GM18520 (cell line): ENCODE measurements at regions not wholly inside any gene's neighbourhood (a gene's known extent, or its start where the extent isn't known, plus 50 kb on each side); places are given as distances from the start of the nearest gene placed in this dataset.
"Not testable (repeated sequence)": the region's sequence is repeated elsewhere in the genome, so short reads cannot be mapped to it uniquely, and the experiment has no call there.

ENCODE experiments used
- ATAC-seq: cut with Tn5 transposase; IDR thresholded peaks from one replicate; pipeline ENCODE4 v1.9.1; 2021; ENCODE audit not compliant: unreplicated experiment

DNA sequence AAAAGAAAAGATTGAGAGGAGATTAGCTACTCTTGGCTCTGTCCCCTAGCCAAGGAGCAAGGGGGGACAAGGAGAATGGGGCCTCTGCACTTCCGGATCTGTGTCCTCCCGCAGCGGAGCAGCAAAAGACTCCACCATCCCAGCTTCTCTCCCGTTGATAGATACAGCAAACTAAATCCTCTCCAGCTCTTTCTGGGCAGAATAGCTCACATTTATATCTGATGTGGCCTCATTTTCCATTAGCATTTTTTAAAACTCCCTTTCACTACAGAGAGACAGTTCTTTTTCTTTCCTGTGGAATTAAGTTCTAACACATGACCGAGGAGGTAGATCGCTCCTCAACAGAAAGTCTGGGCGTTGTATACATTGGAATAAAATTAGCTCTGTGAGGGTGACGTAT lies 260.9 kb upstream of the SOX4 start:
- no peak for ATAC-seq

DNA sequence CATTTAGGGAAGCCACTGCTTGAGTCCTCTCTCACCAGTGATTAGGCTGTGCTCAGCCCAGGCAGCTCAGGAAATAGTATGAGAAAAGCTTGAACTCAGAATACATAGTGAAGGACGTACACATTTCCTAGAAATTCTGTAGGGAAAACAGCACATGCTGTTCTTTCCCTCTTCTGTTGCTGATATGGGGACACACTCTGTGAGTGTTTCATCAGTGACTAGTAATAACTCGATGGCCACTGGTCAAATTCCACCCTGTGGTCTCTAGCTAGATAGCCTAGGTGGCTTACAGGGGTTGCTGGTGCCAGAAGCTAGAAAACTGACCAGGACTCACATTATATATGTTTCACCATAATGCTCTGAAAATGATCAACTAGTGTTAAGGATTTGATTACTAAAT lies 259.8 kb upstream of the SOX4 start:
- no peak for ATAC-seq

DNA sequence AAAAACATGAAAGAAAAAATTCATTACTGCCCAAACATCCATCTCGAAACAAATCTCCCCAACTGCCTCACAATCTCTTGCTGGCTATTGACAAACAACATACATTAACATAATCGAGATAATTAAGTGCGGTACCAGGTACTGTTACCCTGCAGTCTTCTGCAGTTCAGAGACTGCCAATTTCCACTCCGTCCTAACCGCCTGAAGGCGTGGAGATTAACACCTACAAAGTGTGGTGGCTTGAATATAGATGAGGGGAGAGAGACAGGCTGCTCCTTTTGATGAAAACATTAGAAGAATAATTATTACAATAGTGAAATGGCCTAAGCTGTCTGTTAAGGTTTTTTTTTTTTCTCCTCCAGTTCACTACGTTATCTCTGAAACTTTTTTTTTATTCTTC lies 258.9 kb upstream of the SOX4 start:
- ATAC-seq: no peak

DNA sequence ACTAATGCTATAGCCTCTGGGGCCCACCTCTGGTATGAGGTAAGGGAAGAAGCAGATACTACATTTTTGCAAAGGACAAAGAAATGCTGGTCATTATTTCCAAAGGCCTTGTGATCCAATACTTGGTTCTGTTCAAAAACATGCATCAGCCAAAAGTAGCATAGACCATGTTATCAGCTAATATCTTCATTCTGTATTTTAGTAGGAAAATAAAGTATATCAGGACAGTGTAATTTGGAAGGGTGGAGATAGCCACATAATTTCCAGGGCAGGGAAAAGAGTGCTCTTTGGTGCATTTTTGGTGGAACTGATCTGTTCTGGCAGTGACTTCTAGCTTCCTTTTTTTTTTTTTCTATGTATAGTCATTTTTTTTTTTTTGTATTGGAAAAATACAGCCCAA lies 258.0 kb upstream of the SOX4 start:
- ATAC-seq: no peak

DNA sequence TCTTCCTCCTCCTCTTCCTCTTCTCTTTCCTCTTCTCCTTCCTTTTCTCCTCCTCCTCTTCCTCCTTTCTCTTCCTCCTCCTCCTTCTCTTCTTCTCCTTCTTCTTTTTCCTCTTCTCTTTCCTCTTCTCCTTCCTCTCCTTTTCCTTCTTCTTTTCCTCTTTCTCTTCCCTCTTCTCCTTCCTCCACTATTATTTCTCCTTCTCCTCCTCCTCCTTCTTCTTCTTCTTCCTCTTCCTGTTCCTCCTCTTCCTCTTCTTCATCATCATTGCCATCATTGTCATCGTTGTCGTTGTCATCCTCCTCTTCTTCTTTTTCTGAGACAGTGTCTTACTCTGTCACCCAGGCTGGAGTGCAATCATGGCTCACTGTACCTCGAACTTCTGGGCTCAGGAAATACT lies 256.3 kb upstream of the SOX4 start:
- ATAC-seq: no peak

DNA sequence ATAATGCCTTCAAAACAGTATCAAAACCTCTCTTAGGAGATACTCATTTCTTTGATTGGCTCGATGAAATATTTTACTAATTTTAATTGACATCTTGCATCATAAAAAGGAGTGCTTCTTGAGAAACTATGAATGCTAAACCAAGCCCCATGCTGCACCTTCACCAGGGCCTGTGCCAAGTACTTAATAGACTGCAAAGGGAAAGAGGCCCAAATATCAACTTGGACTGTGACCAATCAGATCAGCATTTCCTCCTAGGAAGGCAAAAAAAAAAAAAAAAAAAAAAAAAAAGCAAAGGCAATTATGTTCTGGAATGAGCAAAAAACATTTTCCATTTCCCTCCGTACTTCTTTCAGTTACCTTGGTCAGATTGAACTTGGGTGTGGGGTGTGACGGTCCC lies 253.0 kb upstream of the SOX4 start:
- no peak for ATAC-seq

DNA sequence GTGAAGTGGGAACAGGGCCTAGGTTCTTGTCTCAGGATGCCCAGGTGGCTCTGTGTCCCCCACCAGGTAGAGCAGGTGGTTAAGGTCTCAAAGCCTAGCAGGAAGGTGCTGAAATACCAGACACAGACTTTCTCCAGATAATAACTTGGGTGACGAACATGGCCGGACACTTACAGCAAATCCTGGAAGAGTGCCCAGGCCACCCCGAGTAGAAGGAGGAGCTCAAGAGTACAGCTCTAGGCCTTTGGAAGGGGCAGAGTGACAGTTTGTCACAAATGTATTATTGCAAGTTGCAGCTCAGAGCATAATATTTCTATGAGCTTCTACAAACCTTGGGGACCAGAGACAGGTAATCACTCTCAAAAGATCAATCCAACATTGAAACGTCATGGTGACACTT lies 251.6 kb upstream of the SOX4 start:
- ATAC-seq: no peak

DNA sequence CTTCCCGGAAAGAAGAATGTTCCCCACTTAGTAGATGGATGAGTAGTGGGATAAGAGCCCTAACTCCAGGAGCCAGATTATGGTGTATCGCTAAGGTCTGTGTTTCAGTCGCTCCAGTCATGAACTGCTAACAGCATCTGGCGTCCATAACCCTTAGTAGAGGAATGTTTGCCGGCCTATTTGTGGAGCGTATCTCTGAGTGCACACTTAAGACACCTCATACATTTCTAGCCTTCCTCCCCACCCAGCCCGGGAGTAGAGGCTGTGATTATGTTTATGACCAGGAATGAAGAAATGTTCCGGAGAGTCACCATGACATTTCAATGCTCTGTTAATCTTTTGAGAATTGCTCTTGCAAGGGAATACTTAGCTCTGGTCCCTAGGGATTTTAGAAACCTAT lies 251.1 kb upstream of the SOX4 start:
- no peak for ATAC-seq

DNA sequence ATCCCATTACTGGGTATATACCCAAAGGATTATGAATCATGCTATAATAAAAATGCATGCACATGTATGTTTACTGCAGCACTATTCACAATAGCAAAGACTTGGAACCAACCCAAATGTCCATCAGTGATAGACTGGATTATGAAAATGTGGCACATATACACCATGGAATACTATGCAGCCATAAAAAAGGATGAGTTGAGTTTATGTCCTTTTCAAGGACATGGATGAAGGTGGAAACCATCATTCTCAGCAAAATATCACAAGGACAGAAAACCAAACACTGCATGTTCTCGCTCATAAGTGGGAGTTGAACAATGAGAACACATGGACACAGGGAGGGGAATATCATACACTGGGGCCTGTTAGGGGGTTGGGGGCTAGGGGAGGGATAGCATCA lies 247.8 kb upstream of the SOX4 start:
- ATAC-seq: not testable (repeated sequence)

DNA sequence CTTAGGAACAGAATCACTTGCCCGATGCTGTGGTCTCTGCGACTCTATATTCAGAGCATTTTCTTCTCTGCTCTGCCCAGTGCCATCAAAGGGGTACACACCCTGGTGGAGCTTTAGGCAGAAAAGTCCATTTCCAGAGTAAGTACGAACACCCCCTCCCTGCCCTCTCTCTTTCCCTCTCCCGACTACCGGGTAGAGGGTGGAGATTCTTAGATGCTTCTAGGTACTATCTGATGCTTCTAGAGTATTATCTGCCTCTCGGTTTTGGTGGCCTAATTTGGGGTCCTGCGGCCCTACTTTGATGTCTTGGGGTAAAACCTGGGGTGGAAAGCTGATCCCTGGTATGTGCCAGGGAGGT lies 245.4 kb upstream of the SOX4 start:
- ATAC-seq: no peak

DNA sequence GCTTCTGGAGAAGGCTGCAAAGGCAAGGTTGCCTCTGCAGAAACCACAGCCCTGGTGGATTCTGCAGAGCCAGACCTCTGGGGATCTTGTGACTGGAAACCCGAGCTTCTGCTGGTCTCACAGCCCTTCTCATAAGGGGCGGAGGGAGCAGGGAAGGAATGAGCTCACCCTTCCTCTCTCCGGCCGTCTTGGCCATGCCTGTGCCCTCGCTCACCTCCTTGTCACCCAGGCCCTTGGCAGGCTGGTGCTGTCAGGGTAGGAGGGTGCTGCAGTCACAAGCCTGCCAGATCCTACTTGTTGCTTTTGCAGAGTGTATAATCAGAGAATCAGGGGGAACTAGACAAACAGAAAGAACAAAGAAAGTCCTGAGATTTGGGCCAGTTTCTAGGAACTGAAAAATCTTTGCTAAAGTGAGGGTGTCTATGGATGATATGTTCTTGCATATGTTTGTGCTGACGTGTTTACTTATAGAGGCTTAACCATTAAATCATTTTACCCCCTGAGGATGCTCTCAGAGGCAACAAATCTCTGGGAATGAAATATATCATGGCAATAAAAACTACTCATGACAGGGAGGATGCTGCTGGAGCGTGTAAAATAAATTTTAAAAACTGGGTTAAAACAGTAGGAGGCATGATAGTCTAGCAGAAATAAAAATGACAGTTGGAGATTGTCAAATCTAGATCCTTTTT lies 244.9 kb upstream of the SOX4 start:
- no peak for ATAC-seq

DNA sequence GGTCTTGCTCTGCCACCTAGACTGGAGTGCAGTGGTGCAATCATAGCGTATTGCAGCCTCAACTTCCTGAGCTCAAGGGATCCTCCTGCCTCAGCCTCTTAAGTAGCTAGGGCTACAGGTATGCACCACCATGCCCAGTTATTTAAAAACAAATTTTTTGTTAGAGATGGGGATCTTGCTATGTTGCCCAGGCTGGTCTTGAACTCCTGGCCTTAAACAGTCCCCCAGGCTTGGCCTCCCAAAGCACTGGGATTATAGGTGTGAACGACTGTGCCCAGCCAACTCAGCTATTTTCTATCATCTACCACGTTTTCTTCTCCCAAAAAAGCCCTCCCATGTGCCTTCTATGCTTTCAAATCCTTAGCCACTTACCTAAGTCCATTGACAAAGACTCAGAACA lies 243.7 kb upstream of the SOX4 start:
- no peak for ATAC-seq

DNA sequence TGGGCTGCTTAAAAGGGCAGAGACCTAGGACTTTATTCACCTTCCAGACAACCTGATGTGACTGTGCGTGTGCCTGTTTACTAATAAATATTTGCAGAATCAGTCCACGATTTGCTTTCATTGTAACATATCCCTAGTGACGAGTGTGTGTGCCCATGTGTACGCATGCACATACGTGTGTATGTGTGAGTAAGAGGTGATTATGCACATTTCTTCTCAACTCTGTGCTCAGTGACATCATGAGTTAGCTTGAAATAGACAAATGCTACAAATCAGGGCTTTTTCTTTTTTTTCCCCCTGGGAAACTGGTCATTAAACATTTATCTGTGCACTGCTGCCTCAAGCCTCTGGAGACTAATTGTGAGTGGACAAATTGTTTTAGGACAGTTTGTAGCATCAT lies 242.6 kb upstream of the SOX4 start:
- ATAC-seq: no peak

DNA sequence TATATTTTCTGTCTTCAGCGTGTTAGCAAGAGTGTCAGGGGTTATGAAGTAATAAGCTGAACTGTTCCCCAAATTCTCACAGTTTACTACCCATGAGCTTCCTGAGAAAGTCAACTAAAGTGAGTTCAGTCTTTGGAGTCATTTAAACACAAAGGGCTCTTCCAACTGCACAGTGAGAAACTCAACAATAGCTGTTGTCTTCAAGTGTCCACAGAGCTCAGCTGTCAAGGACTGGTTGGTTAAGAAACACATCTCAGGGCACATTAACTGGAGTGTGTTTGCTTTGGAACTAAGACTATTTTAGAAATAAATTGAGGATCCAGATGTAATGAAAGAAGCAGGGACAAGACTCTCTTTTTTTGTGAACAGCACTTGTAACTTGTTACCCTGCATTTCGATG lies 241.4 kb upstream of the SOX4 start:
- no peak for ATAC-seq

DNA sequence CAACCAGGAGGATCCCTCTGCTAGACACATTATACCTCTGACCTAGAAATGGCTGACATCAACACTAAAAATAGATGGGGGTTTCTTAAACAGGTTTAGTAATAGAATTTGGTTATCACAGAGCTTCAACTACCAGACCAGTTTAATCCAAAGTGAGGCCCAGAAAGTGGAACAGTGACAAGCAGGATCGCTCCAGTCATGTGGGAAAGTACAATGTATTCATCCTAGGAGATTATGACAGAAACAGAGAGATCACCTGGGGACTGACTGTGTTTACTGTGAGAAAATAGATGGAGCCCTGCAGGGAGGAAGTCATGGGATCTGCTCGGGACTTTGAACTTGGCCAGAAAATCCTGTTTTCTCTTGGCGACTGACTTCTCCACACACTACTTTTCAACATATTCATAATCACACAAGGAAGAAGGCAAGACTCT lies 238.7 kb upstream of the SOX4 start:
- no peak for ATAC-seq

DNA sequence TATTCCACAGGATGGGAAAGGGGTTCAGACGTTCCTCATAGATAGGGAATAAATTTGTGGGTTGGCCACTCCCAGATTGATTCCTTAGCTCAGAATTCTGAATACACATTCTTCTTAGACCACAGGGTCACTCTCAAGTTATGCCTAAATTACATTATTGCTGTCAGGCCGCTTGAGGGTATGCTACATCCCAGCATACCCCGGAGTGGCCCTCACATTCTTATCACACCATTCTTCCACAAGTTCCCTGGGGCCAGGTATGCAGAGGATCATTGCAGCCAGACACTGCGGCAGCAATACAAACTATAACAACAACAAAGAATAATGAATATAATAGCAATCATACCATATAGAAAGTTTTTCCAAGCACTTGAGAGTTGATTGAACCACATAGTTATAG lies 237.9 kb upstream of the SOX4 start:
- ATAC-seq: no peak

DNA sequence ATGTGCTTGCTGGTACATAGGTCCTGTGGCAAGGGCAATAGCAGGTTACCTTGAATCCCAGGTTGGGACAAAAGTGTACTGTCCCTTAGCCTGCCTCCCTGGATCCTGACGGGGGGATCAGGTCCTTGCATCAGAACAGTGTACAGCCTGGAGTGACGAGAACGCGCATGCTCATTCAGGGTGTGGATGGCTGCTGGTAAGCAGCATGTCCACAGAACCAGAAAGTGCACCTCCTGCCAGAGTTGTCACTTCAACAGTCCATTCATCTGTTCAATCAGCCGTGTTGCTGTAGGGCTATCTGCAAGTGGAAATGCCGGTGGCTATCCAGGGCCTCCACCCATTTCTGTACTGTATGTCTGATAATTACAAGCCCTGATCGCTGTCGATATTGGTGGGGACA lies 236.3 kb upstream of the SOX4 start:
- no peak for ATAC-seq

DNA sequence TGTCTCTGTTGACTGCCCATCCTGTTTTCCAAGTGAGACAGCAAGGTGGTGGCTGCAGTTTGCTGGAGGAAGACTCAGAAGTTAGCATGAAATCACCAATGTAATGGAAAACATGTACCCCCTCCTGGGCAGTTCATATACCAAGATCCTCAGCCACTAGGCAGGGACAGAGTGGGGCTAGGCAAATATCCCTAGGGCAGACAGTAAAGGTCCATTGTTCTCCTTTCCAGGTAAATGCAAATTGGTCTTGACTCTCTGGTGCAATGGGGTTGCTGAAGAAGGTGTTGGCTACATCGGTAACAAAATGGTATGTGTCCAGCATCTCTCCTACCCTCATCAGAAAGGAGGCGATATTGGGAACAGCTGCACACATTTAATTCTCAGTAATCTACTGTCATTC lies 233.6 kb upstream of the SOX4 start:
- no peak for ATAC-seq

DNA sequence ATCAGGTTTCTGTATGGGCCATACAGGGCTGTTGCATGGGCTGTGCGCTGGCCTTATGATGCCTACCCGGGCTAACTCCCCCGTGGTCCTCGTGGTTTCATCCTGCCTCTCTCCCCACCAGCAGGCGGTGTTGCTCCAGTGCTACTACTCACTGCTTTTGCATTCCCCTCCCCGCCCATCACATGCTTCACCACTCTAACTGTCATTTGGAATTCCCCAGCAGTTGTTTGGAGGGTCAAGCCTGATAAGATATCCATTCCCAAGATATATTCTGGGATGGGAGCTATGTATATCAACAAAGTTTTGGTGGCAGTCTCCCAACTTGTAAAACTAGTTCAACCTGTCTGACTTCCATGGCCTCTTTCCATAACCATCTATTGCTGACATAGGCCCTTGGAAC lies 233.2 kb upstream of the SOX4 start:
- no peak for ATAC-seq

DNA sequence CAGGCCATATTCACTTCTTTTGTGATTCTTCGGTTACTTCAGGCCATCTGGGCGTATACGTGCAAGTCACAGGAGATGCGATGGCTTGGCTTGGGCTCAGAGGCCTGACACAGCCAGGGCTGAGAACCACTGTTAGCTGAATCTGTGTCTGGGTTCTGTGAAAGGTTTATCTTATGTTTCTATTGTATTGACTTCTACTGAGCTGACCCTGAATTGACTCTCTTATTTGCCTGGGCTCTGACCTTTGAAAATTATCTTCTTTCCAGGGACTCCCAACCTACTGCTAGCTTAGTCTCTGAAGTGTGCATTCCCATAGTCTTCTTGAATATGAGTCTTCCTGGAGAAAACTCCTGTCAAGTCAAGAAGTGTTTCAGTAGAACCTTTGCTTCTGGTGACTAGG lies 226.4 kb upstream of the SOX4 start:
- no peak for ATAC-seq

DNA sequence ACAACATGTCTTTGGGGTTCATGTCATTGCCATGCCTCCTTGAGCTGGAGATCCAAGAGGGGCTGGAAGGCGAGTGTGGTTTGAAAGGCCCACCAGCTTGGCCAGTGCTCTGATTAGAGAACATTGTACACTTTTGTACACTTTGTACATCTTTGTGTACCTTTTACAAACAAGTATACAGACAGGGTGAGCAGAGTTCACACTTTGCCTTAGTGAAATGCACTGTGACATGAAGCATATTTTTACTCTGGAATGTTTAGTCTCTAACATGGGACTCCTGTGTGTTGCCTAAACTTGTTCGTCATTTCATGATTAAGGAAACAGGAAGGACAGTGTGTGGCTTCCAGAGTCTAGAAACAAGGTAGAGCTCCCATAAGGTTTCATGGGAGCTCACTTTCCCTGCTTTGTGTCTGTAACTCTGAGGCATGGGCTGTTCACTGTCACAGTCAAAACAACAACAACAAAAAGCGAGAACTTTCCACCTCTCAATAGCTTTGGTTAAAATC lies 225.8 kb upstream of the SOX4 start:
- ATAC-seq: no peak

DNA sequence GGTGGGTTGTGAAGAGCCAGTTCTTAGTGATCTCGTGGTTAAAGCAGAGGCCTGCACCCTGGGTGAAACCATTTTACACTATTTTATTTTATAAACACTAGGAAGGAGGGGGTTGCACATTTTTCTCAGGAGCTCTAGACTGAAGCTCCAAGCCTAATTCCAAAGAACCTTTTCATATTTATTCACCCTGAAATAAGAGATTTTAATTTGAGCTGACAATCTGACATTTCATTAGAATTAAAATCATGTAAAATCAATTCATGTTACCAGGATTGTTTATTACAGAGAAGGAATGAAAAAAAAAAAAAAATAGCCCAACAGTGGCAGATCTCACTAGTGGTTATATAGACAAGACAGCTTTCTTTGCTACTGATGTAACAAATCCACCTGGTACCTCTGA lies 222.5 kb upstream of the SOX4 start:
- ATAC-seq: no peak

DNA sequence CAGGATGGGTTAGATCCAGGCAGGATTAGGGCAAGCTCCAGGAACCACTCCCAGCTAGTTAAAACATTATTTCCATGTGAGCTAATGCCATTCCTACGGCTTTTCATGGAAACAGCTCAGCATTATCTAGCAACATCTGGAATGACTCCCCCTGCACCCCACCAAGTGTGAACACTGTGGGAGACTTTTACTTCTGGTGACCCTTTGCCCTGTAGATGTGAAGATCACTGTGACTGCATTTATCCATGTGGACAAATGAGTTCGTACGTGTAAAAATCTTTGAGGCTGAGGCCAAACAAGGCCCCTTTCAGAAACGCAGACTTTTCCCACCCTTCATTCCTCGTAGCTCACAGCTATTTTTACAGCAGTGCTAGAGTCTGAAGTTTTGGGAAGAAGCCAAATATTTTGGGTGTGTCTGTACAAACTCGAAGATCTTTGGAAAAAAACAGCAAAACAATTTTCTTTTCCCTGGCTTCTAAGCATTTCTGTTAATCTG lies 221.8 kb upstream of the SOX4 start:
- ATAC-seq: no peak
